ENCODE measurements at regions not wholly inside any gene's neighbourhood (a gene's known extent, or its start where the extent isn't known, plus 50 kb on each side); places are given as distances from the start of the nearest gene placed in this dataset.
"Not testable (repeated sequence)": the region's sequence is repeated elsewhere in the genome, so short reads cannot be mapped to it uniquely, and the experiment has no call there.

- DNase-seq = not testable (repeated sequence)
Measured at GRCh38 chr7:35910621-35911020, 109.8 kb downstream of the SEPTIN7 start.

DNA sequence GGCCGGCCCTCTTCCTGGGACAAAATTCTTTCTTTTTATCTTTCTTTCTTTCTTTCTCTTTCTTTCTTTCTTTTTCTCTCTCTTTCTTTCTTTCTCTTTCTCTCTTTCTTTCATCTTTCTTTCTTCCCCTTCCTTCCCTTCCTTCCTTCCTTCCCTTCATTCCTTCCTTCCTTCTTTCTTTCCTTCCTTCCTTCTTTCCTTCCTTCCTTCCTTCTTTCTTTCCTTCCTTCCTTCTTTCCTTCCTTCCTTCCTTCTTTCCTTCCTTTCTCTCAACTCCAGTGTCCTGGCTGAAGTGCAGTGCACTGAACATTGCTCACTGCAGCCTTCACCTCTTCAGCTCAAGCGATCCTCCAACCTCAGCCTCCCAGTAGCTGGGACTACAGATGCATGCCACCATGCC lies 112.5 kb downstream of the SEPTIN7 start:
- not testable (repeated sequence) for DNase-seq

DNA sequence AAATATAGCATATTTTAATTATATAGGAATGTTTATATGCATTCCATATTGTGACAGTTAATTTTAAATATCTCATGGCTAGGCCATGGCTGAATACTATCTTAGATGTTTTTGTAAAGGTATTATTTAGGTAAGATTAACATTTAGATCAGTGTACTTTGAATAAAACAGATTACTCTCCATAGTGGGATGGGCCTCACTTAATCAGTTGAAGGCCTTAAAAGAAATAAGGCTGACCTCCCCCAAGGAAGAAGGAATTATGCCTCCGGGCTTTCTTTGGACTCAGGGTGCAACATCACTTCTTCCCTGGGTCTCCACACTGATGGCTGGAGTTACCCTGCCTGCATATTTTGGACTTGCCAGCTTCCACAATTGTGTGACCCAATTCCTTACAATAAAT lies 113.4 kb downstream of the SEPTIN7 start:
- not testable (repeated sequence) for DNase-seq

GRCh38 chr7:35915247-35915955 lies 114.5 kb downstream of the SEPTIN7 start:
- not testable (repeated sequence) for DNase-seq

GRCh38 chr7:35918217-35918616 lies 117.4 kb downstream of the SEPTIN7 start:
- not testable (repeated sequence) for DNase-seq

- not testable (repeated sequence) for DNase-seq
Measured at GRCh38 chr7:35919607-35920006, 118.8 kb downstream of the SEPTIN7 start.

DNA sequence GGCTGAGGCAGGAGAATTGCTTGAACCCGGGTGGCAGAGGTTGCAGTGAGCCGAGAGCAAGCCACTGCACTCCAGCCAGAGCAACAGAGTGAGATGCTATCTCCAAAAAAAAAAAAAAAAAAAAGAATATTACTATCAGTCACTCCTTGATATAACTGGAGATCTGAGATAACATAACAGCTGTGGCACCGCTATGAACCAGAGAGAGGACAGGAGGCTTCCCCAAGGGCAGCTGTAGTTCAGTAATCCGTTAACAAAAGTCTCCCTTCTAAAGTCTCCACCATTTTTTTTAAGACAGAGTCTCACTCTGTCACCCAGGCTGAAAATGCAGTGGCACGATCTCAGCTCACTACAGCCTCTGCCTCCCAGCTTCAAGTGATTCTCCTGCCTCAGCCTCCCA lies 120.5 kb downstream of the SEPTIN7 start:
- not testable (repeated sequence) for DNase-seq

DNA sequence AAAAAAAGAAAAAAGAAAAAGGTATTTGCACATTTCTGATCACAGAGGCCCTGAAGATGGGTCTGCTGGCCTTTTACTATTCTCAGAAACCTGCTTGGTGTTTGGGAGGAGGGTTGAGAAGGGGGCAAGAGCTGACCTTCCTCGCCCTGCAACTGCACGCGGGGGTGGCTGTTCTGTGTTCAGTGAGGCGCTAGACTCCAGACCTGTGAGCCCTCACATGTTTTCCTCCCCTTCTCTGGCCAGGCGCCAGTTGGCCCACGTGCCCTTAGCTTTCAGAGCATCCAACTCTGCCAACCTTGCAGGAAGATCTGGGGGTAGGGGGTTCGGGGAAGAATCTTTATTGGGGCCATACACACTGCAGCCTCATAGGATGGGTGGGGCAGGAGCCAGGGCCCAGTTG lies 123.8 kb downstream of the SEPTIN7 start:
- not testable (repeated sequence) for DNase-seq

GRCh38 chr7:35926966-35927365 lies 126.1 kb downstream of the SEPTIN7 start:
- DNase-seq = not testable (repeated sequence)

DNA sequence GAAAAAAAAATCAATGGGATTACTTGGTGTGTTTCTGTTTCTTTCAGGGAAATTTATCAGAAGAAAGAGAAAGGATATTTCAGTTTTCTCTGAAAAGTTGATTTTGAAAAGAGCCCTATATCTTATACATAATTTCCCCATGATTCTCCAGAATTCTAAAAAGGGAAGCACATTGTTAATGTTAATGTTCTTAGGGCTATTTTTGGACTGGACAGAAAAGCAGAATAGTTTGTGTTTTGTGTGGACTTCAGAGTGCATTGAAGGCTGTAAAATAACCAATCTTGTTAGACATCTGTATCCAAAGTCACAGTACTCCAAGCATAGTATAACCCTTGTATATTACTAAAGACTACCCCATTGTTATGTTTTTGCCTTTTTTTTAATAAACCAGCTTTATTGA lies 130.3 kb downstream of the SEPTIN7 start:
- not testable (repeated sequence) for DNase-seq

- not testable (repeated sequence) for DNase-seq
Measured at GRCh38 chr7:35931551-35931950, 130.7 kb downstream of the SEPTIN7 start.

DNA sequence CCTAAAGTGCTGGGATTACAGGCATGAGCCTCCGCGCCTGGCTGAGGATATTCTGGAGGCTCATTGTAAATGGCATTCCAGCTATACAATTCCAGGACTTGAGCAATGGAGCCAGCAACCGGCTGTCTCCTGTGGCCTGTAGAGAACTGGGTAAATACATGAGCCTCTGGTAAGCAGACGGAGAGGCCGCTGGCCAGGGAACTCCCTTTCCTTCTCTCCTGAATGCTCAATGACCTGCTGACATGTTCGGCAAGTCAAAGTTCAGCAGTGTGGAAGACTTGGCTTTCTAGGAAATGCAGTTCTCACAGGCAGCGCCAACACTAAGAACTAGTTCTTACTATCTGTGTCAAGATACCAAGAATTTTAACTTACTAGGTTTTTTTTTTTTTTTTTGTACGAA lies 139.8 kb downstream of the SEPTIN7 start:
- not testable (repeated sequence) for DNase-seq

- DNase-seq = not testable (repeated sequence)
Measured at GRCh38 chr7:35945621-35946020, 144.8 kb downstream of the SEPTIN7 start.

DNA sequence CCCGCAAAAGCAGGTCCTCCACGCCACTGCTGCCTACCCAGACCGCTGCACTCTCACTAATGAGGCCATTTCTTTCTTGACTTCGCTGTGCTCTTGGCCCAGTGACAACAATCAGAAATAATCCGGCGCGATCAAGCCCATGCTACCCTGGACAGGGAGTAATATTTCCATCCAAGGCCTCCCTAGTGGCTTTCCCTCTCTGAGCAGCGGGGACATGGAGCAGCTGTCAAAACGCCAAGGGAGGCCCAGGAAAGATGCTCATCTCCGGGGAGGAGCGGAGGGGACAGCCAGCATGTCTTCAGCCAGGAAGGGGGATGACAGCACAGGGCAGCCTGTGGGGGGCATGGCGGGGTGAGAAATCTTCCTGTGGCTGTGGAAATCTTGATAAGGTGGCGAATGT lies 154.9 kb downstream of the SEPTIN7 start:
- DNase-seq = not testable (repeated sequence)

- not testable (repeated sequence) for DNase-seq
Measured at GRCh38 chr7:35956988-35957387, 156.1 kb downstream of the SEPTIN7 start.

GRCh38 chr7:35961260-35961659 lies 160.4 kb downstream of the SEPTIN7 start:
- DNase-seq = not testable (repeated sequence)

DNA sequence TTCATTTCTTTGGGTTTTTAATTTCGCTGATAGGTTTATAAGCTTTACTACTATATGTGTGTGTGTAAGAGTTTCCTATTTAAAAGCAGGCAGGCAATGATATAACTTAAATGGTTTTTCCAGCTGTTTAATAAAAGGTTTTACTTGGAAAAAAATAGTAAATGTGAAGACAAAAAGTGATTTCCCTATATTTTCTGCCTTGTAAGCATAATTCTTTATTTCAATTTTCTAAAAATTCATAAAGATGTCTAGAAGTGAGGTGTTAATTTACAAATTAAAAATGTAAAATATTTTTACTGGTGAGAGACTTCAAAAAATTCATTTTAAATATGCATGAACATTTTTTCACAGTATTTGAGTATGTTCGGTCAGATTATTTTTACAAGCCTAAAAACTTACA lies 161.8 kb downstream of the SEPTIN7 start:
- not testable (repeated sequence) for DNase-seq

GRCh38 chr7:35967366-35968139 lies 166.7 kb downstream of the SEPTIN7 start:
- no peak for DNase-seq

DNA sequence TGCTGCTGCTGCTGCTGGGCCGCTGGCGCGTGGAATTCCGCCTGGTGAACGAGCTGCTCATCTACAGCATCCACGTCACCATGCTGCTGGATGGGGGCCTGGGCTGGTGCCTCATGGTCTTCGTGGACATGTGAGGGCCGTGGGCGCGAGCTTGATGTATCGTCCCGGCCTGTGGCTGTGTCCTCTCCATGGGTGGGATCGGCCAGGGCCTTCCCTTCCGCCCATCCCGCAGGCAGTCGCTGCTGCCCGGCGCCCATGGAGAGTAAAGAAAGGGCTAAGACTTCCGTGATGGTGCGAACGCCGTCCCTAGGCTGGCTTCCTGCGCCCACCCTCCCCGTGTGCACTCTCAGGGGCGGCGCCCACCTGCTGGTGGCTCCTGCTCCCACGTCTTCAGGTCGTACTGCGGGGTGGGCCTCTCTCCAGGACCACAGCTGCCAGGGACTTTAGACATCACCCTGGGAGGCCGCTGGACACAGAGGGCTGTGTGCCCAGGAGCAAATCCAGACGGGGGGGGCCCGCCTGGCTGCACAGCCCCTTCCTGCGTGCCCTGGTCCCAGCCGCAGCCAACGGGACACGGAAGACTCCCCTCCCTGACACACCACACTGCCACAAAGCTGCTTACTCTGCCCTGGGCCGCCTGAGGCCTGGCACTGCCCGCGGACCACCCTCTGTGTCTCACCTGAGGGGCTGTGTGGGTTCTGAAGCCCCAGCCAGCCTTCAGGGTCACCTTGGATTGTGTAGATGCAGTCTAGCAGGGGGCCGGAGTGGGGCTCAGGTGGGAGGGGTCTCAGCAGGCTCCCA lies 167.5 kb downstream of the SEPTIN7 start:
- no peak for DNase-seq

GRCh38 chr7:35969066-35969465 lies 168.2 kb downstream of the SEPTIN7 start:
- no peak for DNase-seq

DNA sequence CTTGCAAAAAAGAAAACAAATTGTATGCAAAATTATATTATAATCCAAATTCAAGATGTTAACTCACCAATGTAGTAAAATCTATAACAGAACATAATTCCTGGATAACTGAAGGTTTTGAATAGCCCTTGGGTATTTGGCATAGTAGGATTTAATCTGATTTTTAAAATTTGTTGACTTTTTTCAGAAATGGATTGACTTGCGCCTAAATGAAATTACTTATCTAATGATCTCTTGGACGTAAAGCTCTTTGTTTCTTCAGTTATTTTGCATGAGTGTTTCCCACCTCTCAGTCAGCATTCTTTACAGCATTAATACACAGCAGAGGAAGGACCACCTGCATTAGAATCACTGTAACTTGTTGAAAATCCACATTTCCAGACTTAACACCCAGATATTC lies 169.6 kb downstream of the SEPTIN7 start:
- no peak for DNase-seq

DNA sequence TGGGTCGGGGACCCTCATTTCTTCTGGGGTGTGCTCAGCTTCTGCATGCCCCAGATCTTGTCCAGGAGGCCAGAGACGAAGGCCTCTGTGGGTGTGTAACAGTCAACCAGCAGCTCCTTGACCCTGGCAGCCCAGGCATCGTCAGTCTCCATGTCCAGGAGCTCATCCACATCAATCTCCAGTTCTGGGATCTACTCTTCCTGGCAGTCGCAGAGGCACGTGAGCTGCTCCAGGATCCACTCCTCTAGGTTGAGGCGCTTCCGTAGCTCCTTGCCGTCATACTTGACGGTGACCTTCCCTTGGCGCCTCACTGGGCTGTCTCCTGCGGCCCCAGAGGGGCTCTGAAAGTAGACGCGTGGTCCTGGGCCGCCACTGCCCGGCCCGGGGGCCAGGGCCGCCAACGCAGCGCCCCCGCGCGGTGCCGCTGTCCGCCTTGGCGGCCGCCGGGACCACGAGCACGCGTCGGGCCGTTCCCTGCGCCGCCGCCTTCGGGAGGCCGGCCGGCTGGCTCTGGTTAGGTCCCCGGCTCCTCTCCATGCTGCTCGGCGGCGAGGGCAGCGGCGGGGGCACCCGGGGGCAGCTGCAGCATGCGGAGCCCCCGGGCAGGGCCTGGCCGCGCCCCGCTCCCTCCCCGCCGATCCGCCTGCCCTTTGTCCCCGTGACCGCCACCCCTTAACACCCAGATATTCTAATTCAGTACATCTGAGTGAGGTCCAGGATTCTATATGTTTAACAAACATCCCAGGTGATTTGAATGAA lies 170.5 kb downstream of the SEPTIN7 start:
- DNase-seq = no peak

Measured in SHP77 treated with DMSO at 0.1 percent for 48 hours (cell line).